Lower leg skin (tissue), 4 donors: ENCODE measurements at regions not wholly inside any gene's neighbourhood (a gene's known extent, or its start where the extent isn't known, plus 50 kb on each side); places are given as distances from the start of the nearest gene placed in this dataset.

Experiments used
- DNase-seq, 2 donors: peaks; one replicate each; pipeline ENCODE4 v3.0.0-alpha.2; 2019; ENCODE audit warnings: low spot score in 2 of 2
- H3K4me3 ChIP-seq: fragments of 200-600 bp; sonication (generic); 2 replicates; pipeline ENCODE4 v1.5.1; 2017; ENCODE audit warnings: mild to moderate bottlenecking, low read depth; ENCODE audit not compliant: poor library complexity, severe bottlenecking
- CTCF ChIP-seq, 3 donors: fragments of 450-650 bp; IDR thresholded peaks; one replicate each; pipeline ENCODE4 v1.5.1; 2016; ENCODE audit warnings: antibody characterized with exemption in 3 of 3, mild to moderate bottlenecking in 3 of 3, moderate library complexity in 2 of 3
- POLR2A ChIP-seq, 2 donors: fragments of 450-650 bp; IDR thresholded peaks; one replicate each; pipeline ENCODE4 v1.6.1; 2016 to 2017; ENCODE audit warnings: antibody characterized with exemption in 2 of 2, mild to moderate bottlenecking in 1 of 2, moderate library complexity in 1 of 2
- WGBS, 2 donors: methylation state at CpG; one replicate each; pipeline ENCODE4 v1.1.5; 2018; 5-methylcytosine and 5-hydroxymethylcytosine counted together
- intact Hi-C: fragments of 100-400 bp; cut with DNase I; formaldehyde crosslinking; loops from one replicate; pipeline ENCODE4 v1.15.0; 2023; ENCODE audit warnings: low total_unique reads

GRCh38 chr9:126084696-126085095 lies 241.9 kb upstream of the MVB12B start:
- intact Hi-C loops, result no loop called here
- 73 to 74% methylated on average over 8 of the region's 8 CpGs for WGBS, 2 donors
- H3K4me3 ChIP-seq, result no peak overlapping the region
- DNase-seq, result no peak
- TF ChIP-seq POLR2A (IDR thresholded peaks at IDR 0.05) (no peak), CTCF (IDR thresholded peaks at IDR 0.05) (no peak)

- no peak for DNase-seq
- no peak for TF ChIP-seq POLR2A (IDR thresholded peaks at IDR 0.05)
- TF ChIP-seq CTCF (IDR thresholded peaks at IDR 0.05), result no peak
- WGBS, 2 donors, result 55 to 71% methylated on average over 2 of the region's 2 CpGs
- intact Hi-C loops, result no loop called here
- no peak overlapping the region for H3K4me3 ChIP-seq
Observed at GRCh38 chr9:126085170-126085569, 241.5 kb upstream of the MVB12B start.

GRCh38 chr9:126088336-126088735 lies 238.3 kb upstream of the MVB12B start:
- TF ChIP-seq CTCF (IDR thresholded peaks at IDR 0.05) (no peak), POLR2A (IDR thresholded peaks at IDR 0.05) (no peak)
- WGBS, 2 donors, result 72 to 80% methylated on average over 6 of the region's 6 CpGs

GRCh38 chr9:126089789-126090188 lies 236.8 kb upstream of the MVB12B start:
- 74 to 89% methylated on average over 1 to 2 of the region's 2 CpGs for WGBS, 2 donors
- intact Hi-C loops, result no loop called here
- no peak for TF ChIP-seq POLR2A (IDR thresholded peaks at IDR 0.05)
- no peak for TF ChIP-seq CTCF (IDR thresholded peaks at IDR 0.05)
- H3K4me3 ChIP-seq, result no peak overlapping the region
- no peak for DNase-seq

More at GRCh38 chr9:126088336-126088735, 238.3 kb upstream of the MVB12B start:
- H3K4me3 ChIP-seq, result no peak overlapping the region
- intact Hi-C loops, result no loop called here
- no peak for DNase-seq

GRCh38 chr9:126093771-126094170 lies 232.9 kb upstream of the MVB12B start:
- TF ChIP-seq CTCF (IDR thresholded peaks at IDR 0.05) (no peak), POLR2A (IDR thresholded peaks at IDR 0.05) (no peak)
- intact Hi-C loops, result no loop called here
- no peak overlapping the region for H3K4me3 ChIP-seq
- WGBS, 2 donors, result 68 to 73% methylated on average over 8 to 9 of the region's 9 CpGs
- DNase-seq, result no peak

GRCh38 chr9:126095546-126096190 lies 231.0 kb upstream of the MVB12B start:
- 80 to 84% methylated on average over 16 of the region's 16 CpGs for WGBS, 2 donors
- H3K4me3 ChIP-seq, result no peak overlapping the region
- TF ChIP-seq CTCF (IDR thresholded peaks at IDR 0.05) (no peak), POLR2A (IDR thresholded peaks at IDR 0.05) (no peak)
- intact Hi-C loops, result loop anchor here (5.0 kb wide), 1 partner anchor 988 kb away; no protein-coding TSS in a partner anchor
- no peak for DNase-seq
